ENCODE measurements at regions not wholly inside any gene's neighbourhood (a gene's known extent, or its start where the extent isn't known, plus 50 kb on each side); places are given as distances from the start of the nearest gene placed in this dataset.

DNA sequence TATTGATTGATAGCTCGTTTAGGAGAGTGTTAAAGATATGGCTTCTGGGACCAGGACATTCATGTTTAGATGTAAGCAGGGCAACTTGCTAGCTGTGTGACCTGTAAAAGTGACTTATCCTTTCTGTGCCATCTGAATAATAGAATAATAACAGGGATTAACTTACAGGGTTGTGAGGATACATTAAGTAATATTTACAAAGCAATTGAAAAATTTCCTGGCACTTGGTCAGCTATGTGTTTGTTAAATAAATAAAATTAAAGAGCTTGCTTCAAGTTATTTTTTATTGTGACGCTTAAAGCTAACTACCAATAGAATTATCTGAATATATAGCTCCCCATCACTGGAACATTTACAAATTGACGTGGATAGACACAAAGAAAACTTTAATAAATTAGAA lies 287.9 kb upstream of the CDIN1 start:
- H3K27me3 ChIP-seq (ENCODE audit: insufficient read depth, low read length): no peaks in the 10 kb centered on the region
- H4K5ac ChIP-seq (ENCODE audit: insufficient read length, low read depth, low read length): no peak overlapping the region
- no peak overlapping the region for H2BK120ac ChIP-seq (ENCODE audit: low read depth, low read length, poor library complexity, severe bottlenecking)
- H3K23ac ChIP-seq (ENCODE audit: insufficient read length, low read depth, low read length): no peak overlapping the region
- no peak overlapping the region for H3K56ac ChIP-seq (ENCODE audit: insufficient read length, low read depth, low read length)
- H3K36me3 Mint-ChIP-seq (ENCODE audit: insufficient read depth in 1 of 3, low read depth in 3 of 3): no peaks in the 10 kb centered on the region
- H3K79me2 ChIP-seq (ENCODE audit: insufficient read depth, low read length): no peaks in the 10 kb centered on the region
- no peak overlapping the region for H3K27ac ChIP-seq (ENCODE audit: insufficient read length, low read depth, low read length)
- no peak for DNase-seq
- peaks cover 7% of the 10 kb centered on the region for H3K27me3 Mint-ChIP-seq (ENCODE audit: low read depth)
- TF ChIP-seq, protein P1, sequence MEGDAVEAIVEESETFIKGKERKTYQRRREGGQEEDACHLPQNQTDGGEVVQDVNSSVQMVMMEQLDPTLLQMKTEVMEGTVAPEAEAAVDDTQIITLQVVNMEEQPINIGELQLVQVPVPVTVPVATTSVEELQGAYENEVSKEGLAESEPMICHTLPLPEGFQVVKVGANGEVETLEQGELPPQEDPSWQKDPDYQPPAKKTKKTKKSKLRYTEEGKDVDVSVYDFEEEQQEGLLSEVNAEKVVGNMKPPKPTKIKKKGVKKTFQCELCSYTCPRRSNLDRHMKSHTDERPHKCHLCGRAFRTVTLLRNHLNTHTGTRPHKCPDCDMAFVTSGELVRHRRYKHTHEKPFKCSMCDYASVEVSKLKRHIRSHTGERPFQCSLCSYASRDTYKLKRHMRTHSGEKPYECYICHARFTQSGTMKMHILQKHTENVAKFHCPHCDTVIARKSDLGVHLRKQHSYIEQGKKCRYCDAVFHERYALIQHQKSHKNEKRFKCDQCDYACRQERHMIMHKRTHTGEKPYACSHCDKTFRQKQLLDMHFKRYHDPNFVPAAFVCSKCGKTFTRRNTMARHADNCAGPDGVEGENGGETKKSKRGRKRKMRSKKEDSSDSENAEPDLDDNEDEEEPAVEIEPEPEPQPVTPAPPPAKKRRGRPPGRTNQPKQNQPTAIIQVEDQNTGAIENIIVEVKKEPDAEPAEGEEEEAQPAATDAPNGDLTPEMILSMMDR (conservative IDR thresholded peaks at IDR 0.05): no peak
- no peaks in the 10 kb centered on the region; a peak in 1 of 5 replicates for H3K9me3 Mint-ChIP-seq
- no peak overlapping the region for H2BK12ac ChIP-seq (ENCODE audit: insufficient read length, low read depth, low read length)
- H2AFZ ChIP-seq (ENCODE audit: low read length): no peak overlapping the region
- H3T11ph ChIP-seq (ENCODE audit: low read length): no peak overlapping the region
- peaks cover 12 to 15% of the 10 kb centered on the region in 2 experiments for H3K4me1 Mint-ChIP-seq
- H3K4me2 ChIP-seq (ENCODE audit: insufficient read depth, insufficient read length, low read length): no peak overlapping the region
- H2BK15ac ChIP-seq (ENCODE audit: low read depth, low read length): no peak overlapping the region
- WGBS (ENCODE audit: extremely low coverage, insufficient read length, low lambda C conversion rate): no CpG with 5 or more reads among the region's 3 CpGs
- no peak overlapping the region for H3K18ac ChIP-seq (ENCODE audit: insufficient read length, low read depth, low read length)
- H3K9ac ChIP-seq (ENCODE audit: extremely low read depth, insufficient read length, low read length): no peak overlapping the region
- H2AK5ac ChIP-seq (ENCODE audit: insufficient read length, low read length): no peak overlapping the region
- H2BK5ac ChIP-seq (ENCODE audit: insufficient read length, low read length): no peak overlapping the region
- no peak overlapping the region for H2BK20ac ChIP-seq (ENCODE audit: low read depth, low read length, poor library complexity, severe bottlenecking)
- no peaks in the 10 kb centered on the region for H3K79me1 ChIP-seq (ENCODE audit: insufficient read depth, low read depth, low read length, poor library complexity, severe bottlenecking)
- H3K4me3 Mint-ChIP-seq: no peak overlapping the region
- no peak overlapping the region for H3K27ac Mint-ChIP-seq
- no peak overlapping the region for H3K14ac ChIP-seq (ENCODE audit: insufficient read depth, low read length)
- no peak overlapping the region for H4K8ac ChIP-seq (replicated peaks; ENCODE audit: insufficient read length, low read depth, low read length)
- H3K23me2 ChIP-seq (ENCODE audit: insufficient read length, low read depth, low read length, poor library complexity, severe bottlenecking): no peaks in the 10 kb centered on the region
- H4K91ac ChIP-seq (ENCODE audit: insufficient read length, low read depth, low read length): no peak overlapping the region
- H3K4ac ChIP-seq (ENCODE audit: low read depth, low read length): no peak overlapping the region
- no peaks in the 10 kb centered on the region; the same call in 1 of the 2 replicates for H3K4me1 ChIP-seq (ENCODE audit: insufficient read depth, low read length)
- no peaks in the 10 kb centered on the region for H4K20me1 ChIP-seq (ENCODE audit: control insufficient read depth, insufficient read depth, insufficient read length)
- H3K9me3 ChIP-seq (ENCODE audit: control insufficient read depth, low read depth, low read length): no peaks in the 10 kb centered on the region

All from H9 (cell line).